WTC11 (cell line): ENCODE measurements at regions not wholly inside any gene's neighbourhood (a gene's known extent, or its start where the extent isn't known, plus 50 kb on each side); places are given as distances from the start of the nearest gene placed in this dataset.

ENCODE experiments used
- ATAC-seq: fragments of 200-7000 bp; cut with Tn5 transposase; 2 replicates; pipeline ENCODE4 v1.10.0; 2021; ENCODE audit warnings: mild to moderate bottlenecking, moderate library complexity
- CTCF ChIA-PET: fragments of 300-600 bp; sonication (Branson Sonifier 250); formaldehyde crosslinking; loops from one replicate; lab custom pipeline; 2021; ENCODE audit warnings: antibody characterized with exemption; lab: Charles Lee
- POLR2A ChIA-PET: fragments of 350-600 bp; sonication (Branson Sonifier 250); formaldehyde crosslinking; loops from one replicate; lab custom pipeline; 2021; ENCODE audit warnings: antibody characterized with exemption; lab: Charles Lee
- DNase-seq: peaks from one replicate; pipeline ENCODE4 v3.0.0; 2021; ENCODE audit warnings: low spot score
- H3K27ac Mint-ChIP-seq: 2 replicates; pipeline ENCODE4 v1.8.0; 2021; ENCODE audit warnings: mixed read lengths
- H3K27me3 Mint-ChIP-seq: 2 replicates; pipeline ENCODE4 v1.8.0; 2021; ENCODE audit warnings: low read depth, mild to moderate bottlenecking, moderate library complexity, mixed read lengths
- H3K36me3 Mint-ChIP-seq: 2 replicates; pipeline ENCODE4 v1.8.0; 2021; ENCODE audit warnings: mixed read lengths
- H3K4me1 Mint-ChIP-seq: 2 replicates; pipeline ENCODE4 v1.8.0; 2022; ENCODE audit warnings: mixed read lengths
- H3K4me3 Mint-ChIP-seq: 2 replicates; pipeline ENCODE4 v1.8.0; 2021; ENCODE audit warnings: mild to moderate bottlenecking, moderate library complexity, mixed read lengths
- H3K9me3 Mint-ChIP-seq: 2 replicates; pipeline ENCODE4 v1.8.0; 2021; ENCODE audit warnings: mixed read lengths
- ATF2 ChIP-seq: sonication (generic); formaldehyde crosslinking; IDR thresholded peaks from 2 replicates; pipeline ENCODE4 v1.8.1; 2022; ENCODE audit warnings: low read depth, missing genetic modification reagents, borderline replicate concordance
- ATF6 ChIP-seq: sonication (generic); formaldehyde crosslinking; IDR thresholded peaks from 2 replicates; pipeline ENCODE4 v1.8.1; 2023; ENCODE audit warnings: mild to moderate bottlenecking, missing genetic modification reagents
- CDX4 ChIP-seq: fragments of 250-450 bp; sonication (Bioruptor Pico); IDR thresholded peaks from 2 replicates; pipeline ENCODE4 v1.9.0; 2021; ENCODE audit warnings: moderate library complexity, mild to moderate bottlenecking, inconsistent platforms, borderline replicate concordance
- E2F4 ChIP-seq: sonication (generic); formaldehyde crosslinking; IDR thresholded peaks from 2 replicates; pipeline ENCODE4 v1.8.1; 2022; ENCODE audit warnings: low read depth, mild to moderate bottlenecking, moderate library complexity, missing genetic modification reagents, borderline replicate concordance
- EMX1 ChIP-seq: fragments of 250-450 bp; sonication (Bioruptor Pico); IDR thresholded peaks from 2 replicates; pipeline ENCODE4 v1.8.0; 2021; ENCODE audit warnings: mild to moderate bottlenecking
- ESRRA ChIP-seq: sonication (generic); formaldehyde crosslinking; IDR thresholded peaks from 2 replicates; pipeline ENCODE4 v1.8.1; 2022; ENCODE audit warnings: mild to moderate bottlenecking, missing genetic modification reagents, borderline replicate concordance
- GTF2I ChIP-seq: fragments of 250-450 bp; sonication (Bioruptor Pico); conservative IDR thresholded peaks from 2 replicates; pipeline ENCODE4 v1.4.0; 2021; ENCODE audit warnings: mild to moderate bottlenecking
- NFYB ChIP-seq: sonication (generic); formaldehyde crosslinking; conservative IDR thresholded peaks from 2 replicates; pipeline ENCODE4 v1.8.0; 2022; ENCODE audit warnings: low read depth, missing genetic modification reagents
- NR1H2 ChIP-seq: sonication (generic); formaldehyde crosslinking; IDR thresholded peaks from 2 replicates; pipeline ENCODE4 v1.9.0; 2021; ENCODE audit warnings: mild to moderate bottlenecking, moderate library complexity, missing genetic modification reagents
- PRRX2 ChIP-seq: fragments of 250-450 bp; sonication (Bioruptor Pico); IDR thresholded peaks from 2 replicates; pipeline ENCODE4 v1.8.0; 2021; ENCODE audit warnings: mild to moderate bottlenecking
- RORB ChIP-seq: fragments of 250-450 bp; sonication (Bioruptor Pico); IDR thresholded peaks from 2 replicates; pipeline ENCODE4 v1.9.0; 2021; ENCODE audit warnings: mild to moderate bottlenecking
- SMAD4 ChIP-seq: sonication (generic); formaldehyde crosslinking; IDR thresholded peaks from 2 replicates; pipeline ENCODE4 v1.8.0; 2022; ENCODE audit warnings: mild to moderate bottlenecking, missing genetic modification reagents
- STAT6 ChIP-seq: sonication (generic); formaldehyde crosslinking; conservative IDR thresholded peaks from 2 replicates; pipeline ENCODE4 v1.8.1; 2023; ENCODE audit warnings: mild to moderate bottlenecking, low read depth, missing genetic modification reagents, moderate library complexity
- TCF7 ChIP-seq: sonication (generic); formaldehyde crosslinking; IDR thresholded peaks from 2 replicates; pipeline ENCODE4 v1.8.0; 2022; ENCODE audit warnings: mild to moderate bottlenecking, low read depth, missing genetic modification reagents, moderate library complexity
- TEAD1 ChIP-seq: sonication (generic); formaldehyde crosslinking; IDR thresholded peaks from 2 replicates; pipeline ENCODE4 v1.8.0; 2022; ENCODE audit warnings: mild to moderate bottlenecking, missing genetic modification reagents
- TP53 ChIP-seq: sonication (generic); formaldehyde crosslinking; IDR thresholded peaks from 2 replicates; pipeline ENCODE4 v1.8.1; 2023; ENCODE audit warnings: mild to moderate bottlenecking, missing genetic modification reagents
- ZBTB43 ChIP-seq: sonication (generic); formaldehyde crosslinking; IDR thresholded peaks from 2 replicates; pipeline ENCODE4 v1.8.1; 2023; ENCODE audit warnings: mild to moderate bottlenecking, missing genetic modification reagents
- ZNF121 ChIP-seq: sonication (generic); formaldehyde crosslinking; IDR thresholded peaks from 2 replicates; pipeline ENCODE4 v1.8.0; 2023; ENCODE audit warnings: missing genetic modification reagents
- ZNF317 ChIP-seq: sonication (generic); formaldehyde crosslinking; IDR thresholded peaks from 2 replicates; pipeline ENCODE4 v1.8.1; 2023; ENCODE audit warnings: low read depth, mild to moderate bottlenecking, moderate library complexity, missing genetic modification reagents, borderline replicate concordance
- ZNF423 ChIP-seq: fragments of 250-450 bp; sonication (Bioruptor Pico); IDR thresholded peaks from 2 replicates; pipeline ENCODE4 v2.1.2; 2022; ENCODE audit warnings: mild to moderate bottlenecking, moderate library complexity

- TF ChIP-seq ATF6 (CRISPR knock-in tag) = no peak
- no peak for TF ChIP-seq PRRX2 (CRISPR knock-in tag)
These were observed 57.6 kb upstream of the ATP11B start (continued) for GRCh38 chr3:182735672-182736071.

GRCh38 chr3:182737825-182738224 is 55.5 kb upstream of the ATP11B start:
- DNase-seq = no peak

GRCh38 chr3:182738583-182739411 is 54.5 kb upstream of the ATP11B start:
- CTCF ChIA-PET = interaction anchor here (1.0 kb wide), 1 partner anchor 54 kb away, joined by 3 read pairs; no protein-coding TSS in a partner anchor
- no peaks in the 10 kb centered on the region for H3K36me3 Mint-ChIP-seq
- no peaks in the 10 kb centered on the region for H3K9me3 Mint-ChIP-seq
- ATAC-seq (no peak), DNase-seq (no peak)
- no peak overlapping the region for H3K27ac Mint-ChIP-seq
- no peaks in the 10 kb centered on the region; the same call in 1 of the 2 replicates for H3K27me3 Mint-ChIP-seq
- POLR2A ChIA-PET = interaction anchor here (1.0 to 1.5 kb wide), 2 partner anchors 12 to 24 kb away, joined by 3 to 4 read pairs; no protein-coding TSS in a partner anchor
- H3K4me3 Mint-ChIP-seq = no peak overlapping the region
- peaks cover 10% of the 10 kb centered on the region; the same call in 1 of the 2 replicates for H3K4me1 Mint-ChIP-seq
- TF ChIP-seq ATF2 = no peak
- no peak for TF ChIP-seq RORB (CRISPR knock-in tag)
- no peak for TF ChIP-seq NFYB (CRISPR knock-in tag)
- no peak for TF ChIP-seq ZNF317 (CRISPR knock-in tag)
- TF ChIP-seq STAT6 = no peak
- TF ChIP-seq ESRRA = no peak
- no peak for TF ChIP-seq GTF2I (CRISPR knock-in tag)
- no peak for TF ChIP-seq ZBTB43 (CRISPR knock-in tag)

More at GRCh38 chr3:182737825-182738224, 55.5 kb upstream of the ATP11B start:
- no peaks in the 10 kb centered on the region for H3K9me3 Mint-ChIP-seq
- H3K4me3 Mint-ChIP-seq = no peak overlapping the region
- H3K36me3 Mint-ChIP-seq = no peaks in the 10 kb centered on the region
- H3K27me3 Mint-ChIP-seq = no peaks in the 10 kb centered on the region; the same call in 1 of the 2 replicates
- TF ChIP-seq TP53 (CRISPR knock-in tag) (no peak), ZNF121 (CRISPR knock-in tag) (no peak), ZBTB43 (CRISPR knock-in tag) (no peak), NR1H2 (CRISPR knock-in tag) (no peak), TCF7 (no peak), CDX4 (CRISPR knock-in tag) (no peak), EMX1 (no peak), SMAD4 (CRISPR knock-in tag) (no peak), E2F4 (CRISPR knock-in tag) (no peak), TEAD1 (CRISPR knock-in tag) (no peak), ZNF423 (CRISPR knock-in tag) (no peak)
- peaks cover 10% of the 10 kb centered on the region; the same call in 1 of the 2 replicates for H3K4me1 Mint-ChIP-seq
- ChIA-PET POLR2A (no interaction called here), CTCF (no interaction called here)
- H3K27ac Mint-ChIP-seq = no peak overlapping the region
- no peak for ATAC-seq
